Erythroblast (primary cell): ENCODE measurements at regions not wholly inside any gene's neighbourhood (a gene's known extent, or its start where the extent isn't known, plus 50 kb on each side); places are given as distances from the start of the nearest gene placed in this dataset.

ENCODE experiments used
- DNase-seq, 2 experiments: peaks; one replicate each; lab custom pipeline; 2025; lab: John Stamatoyannopoulos, UW
- GATA1 ChIP-seq: IDR thresholded peaks from 2 replicates; pipeline ENCODE4 v1.6.1; 2011; ENCODE audit warnings: low read depth, mild to moderate bottlenecking, control low read depth, low read length, moderate library complexity
- POLR2A ChIP-seq: IDR thresholded peaks from 2 replicates; pipeline ENCODE4 v1.6.1; 2011; ENCODE audit warnings: mild to moderate bottlenecking, low read length

DNA sequence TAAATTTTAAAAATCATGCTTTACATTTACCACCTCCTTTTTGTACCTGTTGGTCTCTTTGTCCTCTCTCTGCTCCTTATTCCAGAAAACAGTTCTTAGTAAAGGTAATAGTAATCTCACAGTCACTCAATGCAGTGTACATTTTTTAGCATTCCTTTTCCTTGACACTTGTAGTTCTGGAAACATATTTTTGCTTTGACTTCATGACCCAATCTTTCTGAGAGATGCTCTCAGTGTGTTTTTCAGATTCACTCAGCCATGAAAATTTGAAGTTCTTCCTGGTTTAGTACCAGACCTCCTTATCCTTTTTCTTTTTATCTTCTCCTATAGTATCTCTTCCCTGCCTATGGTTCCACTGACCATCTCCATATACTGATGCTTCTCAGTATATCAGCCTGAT is 747.5 kb upstream of the ZEB2 start:
- no peak for DNase-seq
- no peak for TF ChIP-seq POLR2A
- no peak for TF ChIP-seq GATA1

DNA sequence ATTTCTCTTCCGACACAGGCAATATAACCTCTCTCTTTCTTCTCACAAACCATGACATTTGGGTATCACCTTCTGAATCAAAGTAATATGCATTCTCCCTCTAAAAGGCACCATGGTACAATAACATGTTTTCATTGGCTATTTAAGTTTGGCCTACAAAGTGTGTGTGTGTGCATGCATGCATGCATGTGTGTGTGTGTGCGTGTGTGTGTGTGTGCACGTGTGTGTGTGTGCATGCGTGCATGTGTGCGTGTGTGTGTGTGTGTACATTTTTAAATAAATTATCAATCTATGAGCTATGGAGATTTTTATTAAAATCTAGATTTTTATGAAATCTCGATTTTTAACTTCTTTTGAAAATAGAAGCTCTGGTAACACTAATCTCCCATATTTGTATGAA is 745.3 kb upstream of the ZEB2 start:
- TF ChIP-seq GATA1 (no peak), POLR2A (no peak)
- no peak for DNase-seq

DNA sequence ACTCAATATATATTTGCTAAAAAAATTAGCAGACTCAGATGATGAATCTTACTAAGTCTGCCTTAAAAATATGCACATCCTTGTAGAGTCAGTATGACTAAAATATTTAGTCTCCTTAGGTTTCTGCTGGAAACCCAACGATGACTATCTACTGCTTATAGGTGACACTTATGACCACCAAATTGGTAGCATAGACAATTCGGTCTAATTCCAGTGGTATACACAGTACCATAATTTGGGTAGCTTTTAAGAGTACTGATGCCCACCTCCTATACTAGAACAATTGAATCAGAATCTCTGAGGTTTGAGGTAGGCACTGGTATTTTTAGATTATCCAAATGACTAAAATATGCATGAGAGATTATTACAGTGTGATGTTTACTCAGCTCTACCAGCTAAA is 740.8 kb upstream of the ZEB2 start:
- no peak for DNase-seq
- TF ChIP-seq GATA1, result no peak
- TF ChIP-seq POLR2A, result no peak

DNA sequence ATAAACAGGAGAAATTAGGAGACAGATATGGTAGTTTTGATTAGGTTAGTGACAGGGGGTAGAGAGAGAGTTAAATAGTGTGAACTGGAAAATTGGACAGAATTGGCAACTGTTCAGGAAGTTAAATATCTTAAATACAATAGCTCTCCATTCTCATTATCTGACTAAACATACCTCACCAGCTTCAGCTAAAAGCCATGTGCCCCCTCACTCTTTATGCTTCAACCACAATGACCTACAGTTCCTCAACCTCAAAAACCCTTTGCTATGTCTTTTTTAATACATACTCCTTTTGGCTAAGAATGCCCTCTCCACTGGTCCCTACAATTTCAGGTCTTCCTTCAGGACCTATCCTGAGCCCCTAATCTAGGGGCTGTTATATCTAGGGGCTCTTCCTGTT is 740.2 kb upstream of the ZEB2 start:
- TF ChIP-seq POLR2A (no peak), GATA1 (no peak)
- peak in 1 of 2 experiments; percentile 40 for DNase-seq

DNA sequence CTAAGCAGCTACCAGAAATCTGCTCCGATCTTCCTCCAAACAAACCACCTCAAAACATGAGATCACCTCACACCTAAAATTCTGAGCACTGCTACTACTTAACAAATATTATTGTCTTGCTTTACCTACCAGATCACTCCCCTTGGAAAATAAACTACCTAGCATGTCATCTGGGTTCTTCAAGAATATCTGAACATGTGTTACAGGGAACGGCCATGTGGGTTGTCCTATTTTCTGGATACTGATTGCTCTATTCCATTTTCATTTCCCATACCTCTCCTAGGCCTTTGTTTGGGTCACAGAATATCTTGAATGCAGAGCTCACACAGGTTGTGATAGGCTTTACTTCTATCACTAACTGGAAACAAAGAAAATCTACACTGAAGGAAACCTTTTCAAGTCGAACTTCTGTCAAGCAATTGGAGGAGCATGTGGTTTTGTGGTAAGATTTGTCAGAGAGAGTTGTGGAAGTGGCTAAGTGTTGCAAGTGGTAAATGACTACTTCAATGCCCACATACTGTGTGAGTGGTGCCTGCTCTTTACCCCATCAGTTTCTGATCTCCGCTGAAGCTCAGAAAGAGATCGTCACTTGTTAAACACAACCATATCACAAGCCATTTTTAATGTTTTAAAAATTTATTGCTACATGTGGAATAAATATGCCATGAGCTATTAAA is 739.1 kb upstream of the ZEB2 start:
- TF ChIP-seq POLR2A, result no peak
- TF ChIP-seq GATA1, result no peak
- DNase-seq, result no peak

DNA sequence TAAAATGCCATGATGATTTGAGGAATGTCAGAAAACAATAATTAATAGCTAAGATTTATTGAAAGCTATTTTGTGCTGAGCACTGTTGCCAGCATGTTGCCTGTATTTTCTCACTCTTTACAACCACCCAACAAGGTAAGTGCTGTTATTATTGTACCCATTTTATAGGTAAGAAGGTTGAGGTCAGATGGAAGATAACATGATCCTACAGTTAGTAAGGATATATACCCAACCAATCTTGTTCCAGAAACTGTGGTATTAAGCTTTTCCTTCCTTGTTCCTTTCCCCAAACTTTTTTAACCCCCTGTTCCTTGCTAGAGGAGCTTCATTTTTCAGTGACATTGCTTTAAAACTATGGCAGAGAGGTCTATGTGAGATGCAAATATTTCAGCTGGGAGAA is 738.0 kb upstream of the ZEB2 start:
- no peak for DNase-seq
- TF ChIP-seq GATA1, result no peak
- no peak for TF ChIP-seq POLR2A

DNA sequence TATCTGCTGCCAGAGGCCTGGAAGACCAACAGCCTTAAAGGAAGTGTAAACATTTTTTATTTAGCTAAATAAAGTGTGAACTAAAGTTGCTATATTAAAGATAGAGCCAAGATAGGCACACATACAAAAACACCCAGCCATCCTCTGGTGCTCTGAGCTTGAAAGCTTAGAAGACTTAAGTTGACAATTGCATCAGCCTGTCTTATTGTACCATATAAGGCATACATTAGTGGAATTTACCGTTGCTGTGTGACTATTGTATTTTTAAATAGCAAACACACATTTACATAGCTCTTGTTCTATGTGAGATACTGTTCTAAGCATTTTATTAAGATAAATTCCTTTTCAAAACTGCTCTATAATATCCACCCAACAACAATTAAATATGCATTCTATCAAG is 736.6 kb upstream of the ZEB2 start:
- DNase-seq, result no peak
- TF ChIP-seq POLR2A (no peak), GATA1 (no peak)

DNA sequence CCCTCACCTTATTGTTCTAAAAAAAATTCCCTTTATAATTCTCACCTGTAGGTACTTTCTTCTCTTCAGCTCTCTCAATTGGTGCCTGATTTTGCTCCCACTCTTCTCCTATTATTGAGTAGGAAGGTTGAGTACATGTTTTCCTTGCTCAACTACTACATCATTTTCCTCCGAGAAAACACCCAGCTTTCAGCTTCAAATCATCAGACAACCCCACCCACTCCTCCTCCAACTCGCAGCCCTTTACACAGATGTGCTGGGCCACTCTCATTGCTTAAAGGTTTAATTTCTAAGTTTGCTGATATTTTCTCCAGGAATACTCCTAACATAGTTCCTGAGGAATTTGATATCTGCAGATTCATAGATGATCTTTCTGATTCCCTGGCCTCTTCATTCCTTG is 734.4 kb upstream of the ZEB2 start:
- TF ChIP-seq GATA1 (no peak), POLR2A (no peak)
- DNase-seq, result no peak

DNA sequence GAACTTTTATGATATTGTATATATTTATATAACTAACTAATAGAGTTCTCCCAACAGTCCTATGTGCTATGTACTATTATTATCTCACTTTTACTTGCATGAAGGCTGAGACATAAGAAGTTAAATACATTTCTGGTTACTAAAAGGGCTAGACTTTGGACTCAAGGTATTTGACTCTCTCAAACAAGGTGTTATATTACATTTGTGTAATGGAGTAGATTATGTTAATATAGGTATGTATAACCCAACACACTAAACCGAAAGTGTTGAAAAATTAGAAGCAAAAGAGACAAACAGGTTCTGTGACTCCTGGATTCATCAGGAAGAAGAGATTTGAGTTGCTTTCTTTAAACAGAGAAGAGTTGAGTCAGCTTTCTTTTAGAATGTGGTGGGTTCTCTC is 733.6 kb upstream of the ZEB2 start:
- TF ChIP-seq GATA1 (no peak), POLR2A (no peak)
- no peak for DNase-seq

DNA sequence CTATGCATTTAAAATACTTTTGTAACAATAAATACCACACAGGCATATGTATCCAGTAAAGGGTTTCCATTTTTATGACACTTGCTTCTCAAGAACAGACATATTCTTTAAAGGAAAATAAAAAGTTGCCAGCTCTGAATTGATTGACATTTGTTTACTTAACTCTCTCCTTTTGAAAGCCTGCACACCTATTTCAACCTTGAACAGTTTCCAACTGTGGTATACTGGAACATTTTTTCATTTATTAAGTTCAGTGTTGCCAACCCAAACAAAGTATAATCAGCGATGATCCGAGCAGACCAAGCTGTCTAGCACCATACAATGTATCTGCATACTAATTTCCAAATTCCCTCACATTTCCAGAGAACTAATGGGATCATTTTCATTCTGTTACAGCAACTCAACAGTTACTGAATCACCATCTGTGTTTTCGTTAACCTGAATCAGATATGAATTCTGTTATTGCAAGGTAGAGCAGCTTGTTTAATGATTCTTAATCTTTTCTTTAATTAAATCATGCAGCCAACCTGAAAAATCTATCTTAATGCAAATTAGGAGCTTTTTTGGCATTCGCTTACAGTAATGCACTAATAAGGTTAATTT is 725.5 kb upstream of the ZEB2 start:
- TF ChIP-seq GATA1 (no peak), POLR2A (no peak)
- DNase-seq, result no peak

DNA sequence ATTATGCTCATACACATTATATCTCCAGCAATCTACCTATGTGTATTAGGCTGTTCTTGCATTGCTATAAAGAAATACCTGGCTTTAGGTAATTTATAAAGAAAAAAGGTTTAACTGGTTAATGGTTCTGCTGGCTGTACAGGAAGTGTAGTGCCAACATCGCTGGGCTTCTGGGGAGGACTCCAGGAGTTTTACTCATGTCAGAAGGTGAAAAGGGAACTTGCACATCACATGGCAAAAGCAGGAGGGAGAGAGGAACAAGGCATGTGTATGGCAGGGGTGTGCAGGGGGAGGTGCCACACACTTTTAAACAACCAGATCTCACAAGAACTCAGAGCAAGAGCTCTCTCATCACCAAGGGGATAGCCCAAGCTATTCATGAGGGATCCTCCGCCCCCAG is 715.4 kb upstream of the ZEB2 start:
- no peak for TF ChIP-seq POLR2A
- TF ChIP-seq GATA1, result no peak
- no peak for DNase-seq

DNA sequence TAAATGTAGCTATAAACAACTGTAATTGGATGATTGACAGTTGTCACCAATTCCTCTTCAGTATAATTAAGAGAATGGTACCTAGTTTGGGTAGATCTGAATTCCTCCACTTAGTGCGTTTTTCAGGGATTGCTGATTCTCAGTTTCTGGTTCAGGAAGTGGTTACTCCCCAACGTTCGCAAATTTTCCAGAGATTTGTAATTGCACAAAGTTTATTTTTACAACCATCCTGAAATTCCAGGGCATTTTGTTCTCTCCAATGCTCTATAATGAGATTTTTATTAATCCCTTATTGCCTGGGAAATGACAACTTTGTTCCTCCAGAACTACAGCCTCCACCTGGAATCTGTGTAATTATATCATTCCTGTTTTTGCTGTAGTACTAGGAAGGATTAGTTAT is 710.6 kb upstream of the ZEB2 start:
- DNase-seq, result no peak
- TF ChIP-seq GATA1 (no peak), POLR2A (no peak)

DNA sequence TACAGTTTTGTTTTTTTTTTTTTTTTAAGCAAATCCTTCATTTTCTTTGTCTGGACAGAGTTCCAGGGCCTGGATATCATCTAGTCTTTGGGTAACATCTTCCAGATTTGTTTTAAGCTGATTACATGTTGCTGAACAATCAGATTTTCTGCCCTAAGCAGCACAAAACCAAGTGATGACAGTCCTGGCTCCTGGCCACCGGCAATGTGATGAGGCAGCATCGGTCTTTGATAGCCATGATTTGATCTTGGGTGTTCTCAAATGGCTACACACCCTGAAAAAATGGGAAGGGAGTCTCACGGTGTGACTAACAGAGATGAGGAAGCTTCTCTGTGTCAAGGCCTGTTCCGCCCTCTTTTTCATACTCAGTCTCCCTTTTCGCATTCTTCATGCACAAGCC is 708.6 kb upstream of the ZEB2 start:
- DNase-seq, result no peak
- no peak for TF ChIP-seq GATA1
- TF ChIP-seq POLR2A, result no peak

DNA sequence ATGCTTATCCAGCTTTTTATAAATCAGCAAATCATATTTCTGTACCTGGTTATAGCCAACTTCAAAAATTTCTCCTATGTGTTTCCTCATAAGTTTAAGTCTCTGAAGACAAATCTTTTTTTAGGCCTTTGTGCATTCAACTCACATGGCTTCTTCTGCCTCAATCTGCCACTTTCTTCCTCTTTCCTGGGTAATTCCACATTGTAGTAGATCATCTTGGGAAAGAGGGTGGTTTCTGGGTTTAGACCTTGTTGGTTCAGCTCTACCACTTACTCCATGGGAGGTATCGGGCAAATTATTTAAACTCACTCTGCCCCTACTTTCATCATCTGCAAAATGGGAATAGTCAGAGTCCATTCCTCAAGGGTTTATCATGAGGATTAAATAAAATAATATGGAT is 707.0 kb upstream of the ZEB2 start:
- TF ChIP-seq GATA1 (no peak), POLR2A (no peak)
- DNase-seq, result no peak

DNA sequence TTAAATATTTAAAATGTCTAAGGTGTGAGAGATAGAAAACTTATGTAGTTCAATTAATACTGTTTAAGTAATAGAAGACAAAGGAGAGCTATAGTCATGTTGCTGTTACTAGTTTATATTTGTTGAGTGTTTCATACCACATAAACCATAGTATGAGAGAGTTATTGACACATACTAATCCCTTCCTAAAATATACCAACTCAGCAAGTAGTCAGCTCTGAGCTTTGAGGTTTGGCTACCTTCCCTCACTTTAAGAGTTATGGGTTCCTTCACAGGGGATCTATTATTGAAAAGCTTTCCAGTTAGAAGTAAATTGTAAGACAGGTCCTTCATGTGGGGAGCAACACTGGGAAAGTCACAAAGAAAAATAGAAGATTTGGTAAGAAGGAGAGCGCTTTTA is 701.6 kb upstream of the ZEB2 start:
- no peak for DNase-seq

More for the DNA sequence above, 701.6 kb upstream of the ZEB2 start:
- no peak for TF ChIP-seq POLR2A
- TF ChIP-seq GATA1, result no peak
